A673 (cell line): ENCODE measurements at regions not wholly inside any gene's neighbourhood (a gene's known extent, or its start where the extent isn't known, plus 50 kb on each side); places are given as distances from the start of the nearest gene placed in this dataset.

Source experiments
- CTCF ChIP-seq: fragments of 300-800, 200-600 bp; sonication (generic); conservative IDR thresholded peaks from 2 replicates; pipeline ENCODE4 v1.5.1; 2017; ENCODE audit warnings: low read depth, mild to moderate bottlenecking, antibody characterized with exemption, low read length, moderate library complexity, mixed read lengths
- EZH2 ChIP-seq: fragments of 200-600 bp; sonication (generic); IDR thresholded peaks from 2 replicates; pipeline ENCODE4 v1.6.1; 2017; ENCODE audit warnings: borderline replicate concordance, low read depth, mild to moderate bottlenecking, mixed read lengths, antibody characterized with exemption, low read length; ENCODE audit not compliant: poor library complexity, severe bottlenecking

GRCh38 chr21:17679002-17679600 lies 66.4 kb upstream of the BTG3 start:
- peak; percentile 77 for TF ChIP-seq CTCF
- no peak for TF ChIP-seq EZH2
